Activated CD4-positive, alpha-beta T cell treated with anti-CD3 and anti-CD28 coated beads, Interleukin-2, Interleukin-6, amounts not matched to agents 100 ng/mL and 50 ng/mL, durations not matched to agents 16 hours and 8 hours (primary cell): ENCODE measurements at regions not wholly inside any gene's neighbourhood (a gene's known extent, or its start where the extent isn't known, plus 50 kb on each side); places are given as distances from the start of the nearest gene placed in this dataset.
"Not testable (repeated sequence)": the region's sequence is repeated elsewhere in the genome, so short reads cannot be mapped to it uniquely, and the experiment has no call there.

Experiments
- DNase-seq: peaks from one replicate; pipeline ENCODE4 v3.0.0-alpha.2; 2020

DNA sequence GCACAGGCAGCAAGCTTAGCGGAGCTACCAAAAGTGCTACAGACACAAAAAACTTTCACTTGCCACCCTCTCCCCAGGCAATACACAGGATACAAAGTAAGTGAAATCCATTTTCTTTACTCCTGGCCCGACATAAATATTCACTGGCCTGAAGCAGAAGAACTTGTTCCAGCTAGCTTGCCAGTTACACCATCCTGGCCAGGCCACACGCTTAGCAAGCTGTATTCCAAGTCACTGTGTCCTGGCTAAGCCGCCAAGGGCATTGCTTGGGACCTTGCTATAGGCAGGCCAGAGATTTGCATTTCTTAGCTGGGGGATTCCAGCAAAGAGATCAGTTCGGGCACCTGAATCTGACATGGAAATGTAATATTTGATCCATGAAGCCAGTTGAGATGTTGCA is 71.0 kb upstream of the SLC1A3 start:
- no peak for DNase-seq

- DNase-seq, result no peak
These were observed 70.4 kb upstream of the SLC1A3 start for GRCh38 chr5:36535859-36536615.

- DNase-seq, result no peak
These were observed 69.8 kb upstream of the SLC1A3 start for GRCh38 chr5:36536616-36537005.

DNA sequence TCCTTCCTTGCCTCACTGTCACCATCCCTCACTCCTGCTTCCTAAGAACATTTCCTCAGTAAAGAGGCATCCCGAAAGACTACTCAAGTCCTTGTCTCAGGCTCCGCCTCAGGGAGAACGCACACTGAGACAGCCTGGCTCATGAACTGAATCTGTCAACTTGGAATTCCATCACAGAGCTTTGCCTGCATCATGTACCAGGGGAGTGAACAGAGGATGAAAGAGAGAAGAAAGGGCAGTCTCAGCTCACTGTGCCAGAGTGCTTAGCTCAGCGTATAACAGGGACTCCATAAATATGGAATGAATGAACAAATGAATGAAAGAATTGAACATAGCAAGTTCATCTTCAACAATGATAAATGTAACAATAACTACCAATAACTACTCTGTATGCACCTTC is 68.7 kb upstream of the SLC1A3 start:
- DNase-seq, result no peak

- DNase-seq, result no peak
These were observed 53.6 kb upstream of the SLC1A3 start for GRCh38 chr5:36552651-36553393.

DNA sequence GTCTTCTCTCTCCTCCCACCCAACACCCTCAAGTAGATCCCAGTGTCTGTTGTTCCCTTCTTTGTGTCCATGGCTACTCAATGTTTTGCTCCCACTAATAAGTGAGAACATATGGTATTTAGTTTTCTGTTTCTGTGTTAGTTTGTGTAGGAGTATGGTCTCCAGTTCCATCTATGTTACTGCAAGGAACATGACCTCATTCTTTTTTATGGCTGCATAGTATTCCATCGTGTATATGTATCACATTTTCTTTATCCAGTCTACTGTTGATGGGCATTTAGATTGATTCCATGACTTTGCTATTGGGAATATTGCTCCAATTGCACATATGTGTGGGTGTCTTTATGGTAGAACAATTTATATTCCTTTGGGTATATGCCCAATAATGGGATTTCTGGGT is 51.4 kb upstream of the SLC1A3 start:
- DNase-seq, result not testable (repeated sequence)
